HL-60 (cell line): ENCODE measurements at regions not wholly inside any gene's neighbourhood (a gene's known extent, or its start where the extent isn't known, plus 50 kb on each side); places are given as distances from the start of the nearest gene placed in this dataset.
"Not testable (repeated sequence)": the region's sequence is repeated elsewhere in the genome, so short reads cannot be mapped to it uniquely, and the experiment has no call there.

Experiments
- DNase-seq, 2 experiments: peaks; one replicate each; pipeline ENCODE4 v3.0.0-alpha.2; 2010 to 2020; ENCODE audit warnings: low read depth in 1 of 2, low spot score in 1 of 2
- H3K27ac ChIP-seq: fragments of 250-450 bp; sonication (Bioruptor Pico); replicated peaks from 2 replicates; pipeline ENCODE4 v1.5.1; 2020; ENCODE audit warnings: mild to moderate bottlenecking, moderate library complexity
- H3K27me3 ChIP-seq: fragments of 250-450 bp; sonication (Bioruptor Pico); 2 replicates; pipeline ENCODE4 v1.5.1; 2021; ENCODE audit warnings: mild to moderate bottlenecking, moderate library complexity; ENCODE audit not compliant: insufficient read depth, poor library complexity, severe bottlenecking
- H3K4me3 ChIP-seq: replicated peaks from 2 replicates; pipeline ENCODE4 v1.5.1; 2011; ENCODE audit warnings: mild to moderate bottlenecking, control low read depth, low read length; ENCODE audit not compliant: insufficient read depth
- CTCF ChIP-seq: IDR thresholded peaks from one replicate; pipeline ENCODE4 v1.5.1; 2011; ENCODE audit warnings: low read length, control low read depth, inconsistent platforms; ENCODE audit not compliant: insufficient read depth
- GABPA ChIP-seq: IDR thresholded peaks from 2 replicates; pipeline ENCODE4 v1.6.1; 2012; ENCODE audit warnings: low read depth
- POLR2AphosphoS5 ChIP-seq: IDR thresholded peaks from 2 replicates; pipeline ENCODE4 v1.6.1; 2012; ENCODE audit warnings: low read depth
- REST ChIP-seq: IDR thresholded peaks from 2 replicates; pipeline ENCODE4 v1.6.1; 2012; ENCODE audit warnings: low read depth; ENCODE audit not compliant: insufficient replicate concordance
- SPI1 ChIP-seq: IDR thresholded peaks from 2 replicates; pipeline ENCODE4 v1.6.1; 2012; ENCODE audit warnings: low read depth, mild to moderate bottlenecking, borderline replicate concordance

GRCh38 chr12:25887367-25887766 lies 71.1 kb upstream of the RASSF8 start:
- TF ChIP-seq CTCF (no peak), REST (no peak), GABPA (no peak), SPI1 (no peak), POLR2AphosphoS5 (no peak)
- Histone ChIP-seq H3K4me3 (no peak overlapping the region), H3K27me3 (no peaks in the 10 kb centered on the region), H3K27ac (no peak overlapping the region)
- DNase-seq = no peak

- H3K27ac ChIP-seq = no peak overlapping the region
- no peaks in the 10 kb centered on the region for H3K27me3 ChIP-seq
- DNase-seq = no peak
- no peak overlapping the region for H3K4me3 ChIP-seq
- no peak for TF ChIP-seq REST
- TF ChIP-seq SPI1 = no peak
Measured at GRCh38 chr12:25889185-25889584, 69.3 kb upstream of the RASSF8 start.

GRCh38 chr12:25891095-25891494 lies 67.4 kb upstream of the RASSF8 start:
- H3K4me3 ChIP-seq, DNase-seq, H3K27me3 ChIP-seq: not testable (repeated sequence)

GRCh38 chr12:25894759-25895158 lies 63.7 kb upstream of the RASSF8 start:
- Histone ChIP-seq H3K27me3 (peaks cover 2% of the 10 kb centered on the region), H3K27ac (no peak overlapping the region), H3K4me3 (no peak overlapping the region)
- no peak for DNase-seq
- TF ChIP-seq POLR2AphosphoS5 = no peak
- no peak for TF ChIP-seq SPI1
- no peak for TF ChIP-seq REST
- no peak for TF ChIP-seq GABPA
- no peak for TF ChIP-seq CTCF

More at GRCh38 chr12:25891095-25891494, 67.4 kb upstream of the RASSF8 start:
- H3K27ac ChIP-seq = not testable (repeated sequence)
